GM12878 (cell line): ENCODE measurements at regions not wholly inside any gene's neighbourhood (a gene's known extent, or its start where the extent isn't known, plus 50 kb on each side); places are given as distances from the start of the nearest gene placed in this dataset.

Experiments used
- ATAC-seq: fragments of 200-7000 bp; cut with Tn5 transposase; 3 replicates; pipeline ENCODE4 v1.9.1; 2020; ENCODE audit warnings: mild to moderate bottlenecking, moderate library complexity
- BruUV-seq: library from RNA; stranded (reverse); fragments of 400-500 nt; replicated peaks from 2 replicates; lab custom pipeline; 2021; lab: Mats Ljungman, UMichigan
- CTCF ChIA-PET: fragments of 300-600 bp; sonication (Branson Sonifier 250); formaldehyde crosslinking; extraction: SDS; loops from one replicate; lab custom pipeline; 2021; ENCODE audit warnings: inconsistent platforms; lab: Yijun Ruan, JAX
- POLR2A ChIA-PET: fragments of 350-600 bp; formaldehyde crosslinking; extraction: SDS; loops from one replicate; lab custom pipeline; 2021; ENCODE audit warnings: inconsistent platforms; lab: Charles Lee
- RAD21 ChIA-PET: fragments of 300-600 bp; sonication (Branson Sonifier 250); formaldehyde crosslinking; loops from one replicate; lab custom pipeline; 2023; ENCODE audit warnings: antibody characterized with exemption; ENCODE audit not compliant: unreplicated experiment; lab: Charles Lee
- SMC1A ChIA-PET: fragments of 300-600 bp; sonication (Branson Sonifier 250); formaldehyde crosslinking; loops from one replicate; lab custom pipeline; 2023; ENCODE audit not compliant: unreplicated experiment, uncharacterized antibody; lab: Charles Lee
- DNase-seq: peaks from one replicate; pipeline ENCODE4 v3.0.0-alpha.2; 2011; ENCODE audit warnings: low read depth, low spot score
- FAIRE-seq: peaks from 3 replicates; lab custom pipeline; 2011; peaks lifted over from hg19 to GRCh38; lab: Jason Lieb, UNC
- H2AFZ ChIP-seq: 2 replicates; pipeline ENCODE4 v1.6.0; 2011; ENCODE audit warnings: low read depth, low read length, control low read depth; ENCODE audit not compliant: control insufficient read depth
- H3K27ac ChIP-seq: 2 replicates; pipeline ENCODE4 v1.5.1; 2011; ENCODE audit warnings: control low read depth; ENCODE audit not compliant: control insufficient read depth, insufficient read depth
- H3K27me3 ChIP-seq, 2 experiments: replicated peaks in 1 of 2; 2 replicates each; pipeline versions ENCODE4 v1.6.0 to v1.6.1; 2011; ENCODE audit warnings: low read length in 1 of 2; ENCODE audit not compliant: control insufficient read depth in 2 of 2, insufficient read depth in 2 of 2
- H3K36me3 ChIP-seq, 2 experiments: 2 replicates each; pipeline ENCODE4 v1.5.1; 2011; ENCODE audit warnings: low read length in 1 of 2; ENCODE audit not compliant: control insufficient read depth in 2 of 2, insufficient read depth in 2 of 2
- H3K4me1 ChIP-seq: 2 replicates; pipeline ENCODE4 v1.6.1; 2011; ENCODE audit warnings: mild to moderate bottlenecking, low read length, moderate library complexity, mixed read lengths; ENCODE audit not compliant: control insufficient read depth, insufficient read depth
- H3K4me2 ChIP-seq: 2 replicates; pipeline ENCODE4 v1.6.0; 2011; ENCODE audit warnings: control low read depth; ENCODE audit not compliant: control insufficient read depth, insufficient read depth
- H3K4me3 ChIP-seq: fragments of 200-600 bp; sonication (generic); 2 replicates; pipeline ENCODE4 v1.5.1; 2016
- H3K79me2 ChIP-seq: 2 replicates; pipeline ENCODE4 v1.6.0; 2011; ENCODE audit warnings: low read length; ENCODE audit not compliant: control insufficient read depth, insufficient read depth
- H3K9ac ChIP-seq: 2 replicates; pipeline ENCODE4 v1.8.0; 2011; ENCODE audit warnings: low read length, control low read depth, mixed read lengths; ENCODE audit not compliant: control insufficient read depth, insufficient read depth
- H3K9me3 ChIP-seq: replicated peaks from 3 replicates; pipeline ENCODE4 v1.5.1; 2011; ENCODE audit warnings: mild to moderate bottlenecking, low read length; ENCODE audit not compliant: control insufficient read depth, insufficient read depth
- H4K20me1 ChIP-seq: 2 replicates; pipeline ENCODE4 v1.6.0; 2011; ENCODE audit not compliant: control insufficient read depth, insufficient read depth
- DPF2 ChIP-seq: fragments of 450-650 bp; IDR thresholded peaks from 2 replicates; pipeline ENCODE4 v1.6.1; 2017; ENCODE audit warnings: mild to moderate bottlenecking
- HDAC6 ChIP-seq: fragments of 200-600 bp; sonication (generic); IDR thresholded peaks from one replicate; pipeline ENCODE4 v1.8.0; 2017; ENCODE audit warnings: antibody characterized with exemption; ENCODE audit not compliant: unreplicated experiment
- IKZF1 ChIP-seq: fragments of 450-650 bp; conservative IDR thresholded peaks from 2 replicates; pipeline ENCODE4 v1.6.1; 2017; ENCODE audit warnings: antibody characterized with exemption, mild to moderate bottlenecking
- KDM1A ChIP-seq: fragments of 200-600 bp; sonication (generic); IDR thresholded peaks from 2 replicates; pipeline ENCODE4 v1.6.1; 2016; ENCODE audit warnings: borderline replicate concordance
- NR2C1 ChIP-seq: fragments of 450-650 bp; IDR thresholded peaks from 2 replicates; pipeline ENCODE4 v1.6.1; 2017; ENCODE audit warnings: antibody characterized with exemption, mild to moderate bottlenecking, moderate library complexity
- NR2C2 ChIP-seq: IDR thresholded peaks from 2 replicates; pipeline ENCODE4 v1.6.1; 2011; ENCODE audit warnings: borderline replicate concordance, low read depth; ENCODE audit not compliant: control insufficient read depth, insufficient read length
- NR2F1 ChIP-seq: fragments of 450-650 bp; conservative IDR thresholded peaks from 2 replicates; pipeline ENCODE4 v1.6.1; 2017; ENCODE audit warnings: mild to moderate bottlenecking
- POLR2AphosphoS5 ChIP-seq: IDR thresholded peaks from 2 replicates; pipeline ENCODE4 v1.6.1; 2011; ENCODE audit warnings: mild to moderate bottlenecking, low read length, inconsistent platforms
- SUZ12 ChIP-seq: fragments of 200-600 bp; sonication (generic); IDR thresholded peaks from one replicate; pipeline ENCODE4 v1.6.1; 2018; ENCODE audit warnings: antibody characterized with exemption, mild to moderate bottlenecking; ENCODE audit not compliant: unreplicated experiment
- ZBTB40 ChIP-seq: fragments of 450-650 bp; IDR thresholded peaks from 2 replicates; pipeline ENCODE4 v1.6.1; 2016; ENCODE audit warnings: mild to moderate bottlenecking, moderate library complexity, borderline replicate concordance
- ZNF24 ChIP-seq: fragments of 450-650 bp; IDR thresholded peaks from 2 replicates; pipeline ENCODE4 v1.6.1; 2017; ENCODE audit warnings: antibody characterized with exemption, mild to moderate bottlenecking
- ZNF622 ChIP-seq: fragments of 450-650 bp; IDR thresholded peaks from 2 replicates; pipeline ENCODE4 v1.6.1; 2017; ENCODE audit warnings: mild to moderate bottlenecking, inconsistent platforms
- WGBS: methylation state at CpG from one replicate; pipeline ENCODE4 v1.1.6; 2016; ENCODE audit warnings: low lambda C conversion rate; ENCODE audit not compliant: insufficient replicate concordance, insufficient coverage; ENCODE audit errors: missing lambda C conversion rate; 5-methylcytosine and 5-hydroxymethylcytosine counted together
- in situ Hi-C: fragments of 300-500 bp; cut with MboI; formaldehyde crosslinking; loops from 9 replicates; pipeline ENCODE4 v1.14.3; 2018; ENCODE audit warnings: mixed read lengths
- intact Hi-C: fragments of 100-400 bp; cut with micrococcal nuclease; formaldehyde crosslinking; loops from one replicate; pipeline ENCODE4 v1.14.2; 2022; ENCODE audit not compliant: unreplicated experiment
- TF ChIP-seq, protein P1 (sequence below): fragments of 450-650 bp; IDR thresholded peaks from 2 replicates; pipeline ENCODE4 v1.6.1; 2017; ENCODE audit warnings: mild to moderate bottlenecking, low read depth, inconsistent platforms; ENCODE audit not compliant: poor library complexity, severe bottlenecking
- TF ChIP-seq, protein P2 (sequence below): IDR thresholded peaks from 2 replicates; pipeline ENCODE4 v1.6.1; 2012; ENCODE audit warnings: low read depth, low read length, improper control_type of control experiment
- TF ChIP-seq, protein P3 (sequence below): IDR thresholded peaks from 2 replicates; pipeline ENCODE4 v1.6.1; 2012; ENCODE audit warnings: mild to moderate bottlenecking, low read depth, low read length

- no peak for DNase-seq
- H3K79me2 ChIP-seq = no peaks in the 10 kb centered on the region
- in situ Hi-C loops = no loop called here
- ATAC-seq = no peak
- H3K4me2 ChIP-seq = no peak overlapping the region
- H3K9ac ChIP-seq = no peak overlapping the region
- H4K20me1 ChIP-seq = no peaks in the 10 kb centered on the region
- H2AFZ ChIP-seq = no peak overlapping the region
- ChIA-PET SMC1A (interaction anchor here (0.9 kb wide), 1 partner anchor 9 kb away, joined by 3 read pairs; no protein-coding TSS in a partner anchor), RAD21 (no interaction called here), CTCF (interaction anchor here (1.1 kb wide), 1 partner anchor 147 kb away, joined by 3 read pairs; no protein-coding TSS in a partner anchor), POLR2A (no interaction called here)
- intact Hi-C loops = no loop called here
- H3K4me1 ChIP-seq = no peaks in the 10 kb centered on the region
- H3K27me3 ChIP-seq = no peaks in the 10 kb centered on the region; a peak in 4 of 4 replicates
- H3K4me3 ChIP-seq = no peak overlapping the region
- H3K27ac ChIP-seq = no peak overlapping the region
- no peak for FAIRE-seq
- no peaks in the 10 kb centered on the region for H3K9me3 ChIP-seq
- no TSS peak for BruUV-seq
- H3K36me3 ChIP-seq = no peaks in the 10 kb centered on the region
- WGBS = 68% methylated on average over 5 of the region's 5 CpGs
- TF ChIP-seq, protein P1, sequence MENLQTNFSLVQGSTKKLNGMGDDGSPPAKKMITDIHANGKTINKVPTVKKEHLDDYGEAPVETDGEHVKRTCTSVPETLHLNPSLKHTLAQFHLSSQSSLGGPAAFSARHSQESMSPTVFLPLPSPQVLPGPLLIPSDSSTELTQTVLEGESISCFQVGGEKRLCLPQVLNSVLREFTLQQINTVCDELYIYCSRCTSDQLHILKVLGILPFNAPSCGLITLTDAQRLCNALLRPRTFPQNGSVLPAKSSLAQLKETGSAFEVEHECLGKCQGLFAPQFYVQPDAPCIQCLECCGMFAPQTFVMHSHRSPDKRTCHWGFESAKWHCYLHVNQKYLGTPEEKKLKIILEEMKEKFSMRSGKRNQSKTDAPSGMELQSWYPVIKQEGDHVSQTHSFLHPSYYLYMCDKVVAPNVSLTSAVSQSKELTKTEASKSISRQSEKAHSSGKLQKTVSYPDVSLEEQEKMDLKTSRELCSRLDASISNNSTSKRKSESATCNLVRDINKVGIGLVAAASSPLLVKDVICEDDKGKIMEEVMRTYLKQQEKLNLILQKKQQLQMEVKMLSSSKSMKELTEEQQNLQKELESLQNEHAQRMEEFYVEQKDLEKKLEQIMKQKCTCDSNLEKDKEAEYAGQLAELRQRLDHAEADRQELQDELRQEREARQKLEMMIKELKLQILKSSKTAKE = no peak
- TF ChIP-seq NR2C1 = no peak
- no peak for TF ChIP-seq ZBTB40
- no peak for TF ChIP-seq DPF2
- no peak for TF ChIP-seq POLR2AphosphoS5
- TF ChIP-seq, protein P2, sequence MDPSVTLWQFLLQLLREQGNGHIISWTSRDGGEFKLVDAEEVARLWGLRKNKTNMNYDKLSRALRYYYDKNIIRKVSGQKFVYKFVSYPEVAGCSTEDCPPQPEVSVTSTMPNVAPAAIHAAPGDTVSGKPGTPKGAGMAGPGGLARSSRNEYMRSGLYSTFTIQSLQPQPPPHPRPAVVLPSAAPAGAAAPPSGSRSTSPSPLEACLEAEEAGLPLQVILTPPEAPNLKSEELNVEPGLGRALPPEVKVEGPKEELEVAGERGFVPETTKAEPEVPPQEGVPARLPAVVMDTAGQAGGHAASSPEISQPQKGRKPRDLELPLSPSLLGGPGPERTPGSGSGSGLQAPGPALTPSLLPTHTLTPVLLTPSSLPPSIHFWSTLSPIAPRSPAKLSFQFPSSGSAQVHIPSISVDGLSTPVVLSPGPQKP = no peak
- TF ChIP-seq ZNF24 = no peak
- no peak for TF ChIP-seq HDAC6
- TF ChIP-seq SUZ12 = no peak
- no peak for TF ChIP-seq KDM1A
- no peak for TF ChIP-seq NR2C2
- TF ChIP-seq IKZF1 = no peak
- TF ChIP-seq, protein P3, sequence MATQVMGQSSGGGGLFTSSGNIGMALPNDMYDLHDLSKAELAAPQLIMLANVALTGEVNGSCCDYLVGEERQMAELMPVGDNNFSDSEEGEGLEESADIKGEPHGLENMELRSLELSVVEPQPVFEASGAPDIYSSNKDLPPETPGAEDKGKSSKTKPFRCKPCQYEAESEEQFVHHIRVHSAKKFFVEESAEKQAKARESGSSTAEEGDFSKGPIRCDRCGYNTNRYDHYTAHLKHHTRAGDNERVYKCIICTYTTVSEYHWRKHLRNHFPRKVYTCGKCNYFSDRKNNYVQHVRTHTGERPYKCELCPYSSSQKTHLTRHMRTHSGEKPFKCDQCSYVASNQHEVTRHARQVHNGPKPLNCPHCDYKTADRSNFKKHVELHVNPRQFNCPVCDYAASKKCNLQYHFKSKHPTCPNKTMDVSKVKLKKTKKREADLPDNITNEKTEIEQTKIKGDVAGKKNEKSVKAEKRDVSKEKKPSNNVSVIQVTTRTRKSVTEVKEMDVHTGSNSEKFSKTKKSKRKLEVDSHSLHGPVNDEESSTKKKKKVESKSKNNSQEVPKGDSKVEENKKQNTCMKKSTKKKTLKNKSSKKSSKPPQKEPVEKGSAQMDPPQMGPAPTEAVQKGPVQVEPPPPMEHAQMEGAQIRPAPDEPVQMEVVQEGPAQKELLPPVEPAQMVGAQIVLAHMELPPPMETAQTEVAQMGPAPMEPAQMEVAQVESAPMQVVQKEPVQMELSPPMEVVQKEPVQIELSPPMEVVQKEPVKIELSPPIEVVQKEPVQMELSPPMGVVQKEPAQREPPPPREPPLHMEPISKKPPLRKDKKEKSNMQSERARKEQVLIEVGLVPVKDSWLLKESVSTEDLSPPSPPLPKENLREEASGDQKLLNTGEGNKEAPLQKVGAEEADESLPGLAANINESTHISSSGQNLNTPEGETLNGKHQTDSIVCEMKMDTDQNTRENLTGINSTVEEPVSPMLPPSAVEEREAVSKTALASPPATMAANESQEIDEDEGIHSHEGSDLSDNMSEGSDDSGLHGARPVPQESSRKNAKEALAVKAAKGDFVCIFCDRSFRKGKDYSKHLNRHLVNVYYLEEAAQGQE = no peak
- TF ChIP-seq ZNF622 = no peak
- TF ChIP-seq NR2F1 = no peak
These were observed 54.5 kb upstream of the ENTPD6 start for GRCh38 chr20:25140968-25141367.
